Inflammatory macrophage treated with lipopolysaccharide for 1 hour (primary cell): ENCODE measurements at regions not wholly inside any gene's neighbourhood (a gene's known extent, or its start where the extent isn't known, plus 50 kb on each side); places are given as distances from the start of the nearest gene placed in this dataset.
"Not testable (repeated sequence)": the region's sequence is repeated elsewhere in the genome, so short reads cannot be mapped to it uniquely, and the experiment has no call there.

Source experiments
- DNase-seq, 2 donors: peaks; one replicate each; pipeline ENCODE4 v3.0.0-alpha.2; 2020 to 2022

GRCh38 chr2:239558661-239559060 is 157.8 kb upstream of the HDAC4 start:
- DNase-seq = no peak

- no peak for DNase-seq
Measured at GRCh38 chr2:239557516-239557915, 156.7 kb upstream of the HDAC4 start.

- DNase-seq = no peak
Measured at GRCh38 chr2:239555571-239555905, 154.7 kb upstream of the HDAC4 start.

- no peak for DNase-seq
Measured at GRCh38 chr2:239554766-239555570, 154.1 kb upstream of the HDAC4 start.

GRCh38 chr2:239553376-239554000 is 152.7 kb upstream of the HDAC4 start:
- DNase-seq = no peak

- DNase-seq = no peak
Measured at GRCh38 chr2:239552213-239552926, 151.6 kb upstream of the HDAC4 start.

GRCh38 chr2:239551206-239551605 is 150.4 kb upstream of the HDAC4 start:
- DNase-seq = no peak

- DNase-seq = no peak
Measured at GRCh38 chr2:239550357-239550756, 149.5 kb upstream of the HDAC4 start.

GRCh38 chr2:239549711-239550255 is 149.0 kb upstream of the HDAC4 start:
- DNase-seq = no peak

GRCh38 chr2:239548965-239549595 is 148.3 kb upstream of the HDAC4 start:
- DNase-seq = no peak

GRCh38 chr2:239548451-239548871 is 147.6 kb upstream of the HDAC4 start:
- DNase-seq = no peak

- not testable (repeated sequence) for DNase-seq
Measured at GRCh38 chr2:239547140-239547539, 146.3 kb upstream of the HDAC4 start.

GRCh38 chr2:239546541-239546940 is 145.7 kb upstream of the HDAC4 start:
- no peak for DNase-seq

- no peak for DNase-seq
Measured at GRCh38 chr2:239545741-239546392, 145.0 kb upstream of the HDAC4 start.

- DNase-seq = no peak
Measured at GRCh38 chr2:239544918-239545465, 144.2 kb upstream of the HDAC4 start.

- no peak for DNase-seq
Measured at GRCh38 chr2:239544143-239544917, 143.5 kb upstream of the HDAC4 start.

- no peak for DNase-seq
Measured at GRCh38 chr2:239543702-239544101, 142.9 kb upstream of the HDAC4 start.

- DNase-seq = no peak
Measured at GRCh38 chr2:239540174-239540573, 139.4 kb upstream of the HDAC4 start.

- DNase-seq = no peak
Measured at GRCh38 chr2:239539776-239540100, 138.9 kb upstream of the HDAC4 start.

GRCh38 chr2:239539083-239539775 is 138.4 kb upstream of the HDAC4 start:
- DNase-seq = no peak
